ENCODE measurements at regions not wholly inside any gene's neighbourhood (a gene's known extent, or its start where the extent isn't known, plus 50 kb on each side); places are given as distances from the start of the nearest gene placed in this dataset.

GRCh38 chr4:176383273-176384077 is 63.7 kb downstream of the SPCS3 start:
- DNase-seq (ENCODE audit: low read depth): peak; percentile 61

GRCh38 chr4:176385601-176386000 is 65.8 kb downstream of the SPCS3 start:
- no peak for DNase-seq (ENCODE audit: low read depth)

GRCh38 chr4:176387571-176387970 is 67.8 kb downstream of the SPCS3 start:
- peak; percentile 69 for DNase-seq (ENCODE audit: low read depth)

GRCh38 chr4:176393306-176394013 is 73.7 kb downstream of the SPCS3 start:
- DNase-seq (ENCODE audit: low read depth): peak; percentile 23

GRCh38 chr4:176400816-176401461 is 81.2 kb downstream of the SPCS3 start:
- DNase-seq (ENCODE audit: low read depth): peak; percentile 90

- peak; percentile 54 for DNase-seq (ENCODE audit: low read depth)
Measured at GRCh38 chr4:176404621-176405020, 84.9 kb downstream of the SPCS3 start.

- no peak for DNase-seq (ENCODE audit: low read depth)
Measured at GRCh38 chr4:176406297-176406696, 86.5 kb downstream of the SPCS3 start.

- DNase-seq (ENCODE audit: low read depth): peak; percentile 73
Measured at GRCh38 chr4:176406736-176407135, 87.0 kb downstream of the SPCS3 start.

- DNase-seq (ENCODE audit: low read depth): peak; percentile 57
Measured at GRCh38 chr4:176409627-176410026, 89.9 kb downstream of the SPCS3 start.

GRCh38 chr4:176413171-176413570 is 93.4 kb downstream of the SPCS3 start:
- DNase-seq (ENCODE audit: low read depth): no peak

- DNase-seq (ENCODE audit: low read depth): peak; percentile 65
Measured at GRCh38 chr4:176422001-176422400, 102.2 kb downstream of the SPCS3 start.

GRCh38 chr4:176422511-176422910 is 102.7 kb downstream of the SPCS3 start:
- DNase-seq (ENCODE audit: low read depth): no peak

GRCh38 chr4:176425035-176425434 is 105.3 kb downstream of the SPCS3 start:
- DNase-seq (ENCODE audit: low read depth): peak; percentile 69

- no peak for DNase-seq (ENCODE audit: low read depth)
Measured at GRCh38 chr4:176432811-176433540, 113.2 kb downstream of the SPCS3 start.

- peak; percentile 51 for DNase-seq (ENCODE audit: low read depth)
Measured at GRCh38 chr4:176433983-176434382, 114.2 kb downstream of the SPCS3 start.

GRCh38 chr4:176435901-176436292 is 116.1 kb downstream of the SPCS3 start:
- peak; percentile 87 for DNase-seq (ENCODE audit: low read depth)

- DNase-seq (ENCODE audit: low read depth): peak; percentile 83
Measured at GRCh38 chr4:176436293-176436973, 116.7 kb downstream of the SPCS3 start.

- no peak for DNase-seq (ENCODE audit: low read depth)
Measured at GRCh38 chr4:176437756-176438155, 118.0 kb downstream of the SPCS3 start.

- DNase-seq (ENCODE audit: low read depth): peak; percentile 72
Measured at GRCh38 chr4:176438401-176438800, 118.6 kb downstream of the SPCS3 start.

- peak; percentile 10 for DNase-seq (ENCODE audit: low read depth)
Measured at GRCh38 chr4:176439611-176440010, 119.8 kb downstream of the SPCS3 start.

- DNase-seq (ENCODE audit: low read depth): no peak
Measured at GRCh38 chr4:176440698-176441097, 120.9 kb downstream of the SPCS3 start.

GRCh38 chr4:176441594-176441993 is 121.8 kb downstream of the SPCS3 start:
- no peak for DNase-seq (ENCODE audit: low read depth)
